Coronary artery (tissue), 2 donors: ENCODE measurements at regions not wholly inside any gene's neighbourhood (a gene's known extent, or its start where the extent isn't known, plus 50 kb on each side); places are given as distances from the start of the nearest gene placed in this dataset.

ENCODE experiments used
- DNase-seq: peaks from one replicate; pipeline ENCODE4 v3.0.0-alpha.2; 2017; ENCODE audit warnings: low spot score
- H3K27ac ChIP-seq, 2 donors: fragments of 200-600 bp; sonication (generic); one replicate each; pipeline ENCODE4 v1.5.1; 2016 to 2019
- H3K4me3 ChIP-seq: fragments of 200-600 bp; sonication (generic); 2 replicates; pipeline ENCODE4 v1.5.1; 2016; ENCODE audit warnings: mild to moderate bottlenecking, moderate library complexity
- TF ChIP-seq, protein P1 (sequence below): fragments of 200-600 bp; sonication (generic); IDR thresholded peaks from one replicate; pipeline ENCODE4 v1.5.1; 2019; ENCODE audit warnings: antibody characterized with exemption

DNA sequence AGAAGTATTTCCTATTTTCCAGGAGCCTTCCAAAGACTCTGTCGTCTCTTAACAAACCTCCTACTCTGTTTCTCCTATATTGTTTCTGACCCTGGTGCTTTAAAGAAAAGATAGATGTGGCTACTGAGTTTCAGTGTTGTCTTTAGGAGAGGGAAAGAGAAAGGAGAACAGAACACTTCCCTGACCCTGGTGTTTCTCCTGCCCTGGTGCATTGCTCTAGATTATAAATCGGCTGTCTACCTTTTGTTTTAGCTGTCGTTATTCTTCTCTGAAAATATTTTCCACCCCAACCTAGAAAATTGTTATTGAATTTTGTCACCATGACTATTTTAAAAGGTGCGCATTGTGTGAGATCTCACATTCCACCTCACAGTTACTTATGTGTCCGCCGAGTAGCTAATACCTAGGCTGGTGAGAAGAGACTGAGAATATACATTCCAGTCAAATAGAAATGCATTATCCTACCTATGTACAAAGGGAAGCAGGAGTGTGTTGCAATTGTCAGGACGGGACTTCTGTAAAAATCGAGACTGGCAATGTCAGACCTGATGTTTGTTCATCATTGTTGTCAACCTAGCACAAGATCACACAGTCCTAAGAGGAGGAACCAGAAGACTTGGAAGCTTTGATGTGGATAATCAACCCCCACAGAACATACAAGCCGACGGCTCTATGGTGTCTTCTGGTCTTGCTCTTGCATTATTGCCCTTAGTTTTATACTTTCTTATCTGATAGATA, 108.7 kb upstream of the SLC38A4 start:
- DNase-seq, result no peak
- Histone ChIP-seq H3K4me3 (no peak overlapping the region), H3K27ac (no peak overlapping the region)
- TF ChIP-seq, protein P1, sequence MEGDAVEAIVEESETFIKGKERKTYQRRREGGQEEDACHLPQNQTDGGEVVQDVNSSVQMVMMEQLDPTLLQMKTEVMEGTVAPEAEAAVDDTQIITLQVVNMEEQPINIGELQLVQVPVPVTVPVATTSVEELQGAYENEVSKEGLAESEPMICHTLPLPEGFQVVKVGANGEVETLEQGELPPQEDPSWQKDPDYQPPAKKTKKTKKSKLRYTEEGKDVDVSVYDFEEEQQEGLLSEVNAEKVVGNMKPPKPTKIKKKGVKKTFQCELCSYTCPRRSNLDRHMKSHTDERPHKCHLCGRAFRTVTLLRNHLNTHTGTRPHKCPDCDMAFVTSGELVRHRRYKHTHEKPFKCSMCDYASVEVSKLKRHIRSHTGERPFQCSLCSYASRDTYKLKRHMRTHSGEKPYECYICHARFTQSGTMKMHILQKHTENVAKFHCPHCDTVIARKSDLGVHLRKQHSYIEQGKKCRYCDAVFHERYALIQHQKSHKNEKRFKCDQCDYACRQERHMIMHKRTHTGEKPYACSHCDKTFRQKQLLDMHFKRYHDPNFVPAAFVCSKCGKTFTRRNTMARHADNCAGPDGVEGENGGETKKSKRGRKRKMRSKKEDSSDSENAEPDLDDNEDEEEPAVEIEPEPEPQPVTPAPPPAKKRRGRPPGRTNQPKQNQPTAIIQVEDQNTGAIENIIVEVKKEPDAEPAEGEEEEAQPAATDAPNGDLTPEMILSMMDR, result no peak

GRCh38 chr12:46935271-46935847, 109.6 kb upstream of the SLC38A4 start:
- TF ChIP-seq, protein P1, result no peak
- Histone ChIP-seq H3K27ac (no peak overlapping the region), H3K4me3 (no peak overlapping the region)
- no peak for DNase-seq

GRCh38 chr12:46936042-46936441, 110.2 kb upstream of the SLC38A4 start:
- Histone ChIP-seq H3K27ac (no peak overlapping the region), H3K4me3 (no peak overlapping the region)
- no peak for DNase-seq
- TF ChIP-seq, protein P1, result no peak

DNA sequence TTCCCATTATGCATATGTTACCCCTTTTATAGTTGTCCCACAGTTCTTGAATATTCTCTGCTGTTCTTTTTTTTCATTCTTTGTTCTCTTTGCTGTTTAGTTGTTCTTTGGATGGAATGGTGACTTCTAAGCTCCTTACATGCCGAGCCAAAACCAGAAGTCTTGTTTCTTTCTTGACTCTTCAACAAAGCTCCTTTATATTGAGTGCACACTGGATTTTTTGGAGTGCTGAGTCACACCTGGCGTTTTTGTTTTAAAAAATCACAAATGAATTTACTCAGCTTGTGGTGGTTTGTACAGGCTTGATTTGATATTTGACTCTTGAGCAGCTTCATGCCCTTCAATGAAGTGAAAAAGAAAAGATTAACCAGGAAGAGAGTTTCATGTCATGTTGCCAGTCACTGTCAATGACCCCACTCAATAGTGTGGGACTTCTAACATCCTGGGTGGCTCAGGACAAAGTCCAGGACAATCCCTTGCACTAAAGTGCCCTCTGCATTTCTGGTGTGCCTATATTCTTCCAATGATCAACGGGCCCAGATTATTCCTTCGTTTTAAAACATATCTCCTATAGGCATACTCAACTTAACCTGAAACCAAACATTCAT, 112.4 kb upstream of the SLC38A4 start:
- no peak for DNase-seq
- Histone ChIP-seq H3K4me3 (no peak overlapping the region), H3K27ac (no peak overlapping the region)
- TF ChIP-seq, protein P1, result no peak

- no peak overlapping the region for H3K27ac ChIP-seq
- TF ChIP-seq, protein P1, result no peak
- no peak for DNase-seq
- H3K4me3 ChIP-seq, result no peak overlapping the region
Observed at GRCh38 chr12:46941981-46942380, 116.2 kb upstream of the SLC38A4 start.

DNA sequence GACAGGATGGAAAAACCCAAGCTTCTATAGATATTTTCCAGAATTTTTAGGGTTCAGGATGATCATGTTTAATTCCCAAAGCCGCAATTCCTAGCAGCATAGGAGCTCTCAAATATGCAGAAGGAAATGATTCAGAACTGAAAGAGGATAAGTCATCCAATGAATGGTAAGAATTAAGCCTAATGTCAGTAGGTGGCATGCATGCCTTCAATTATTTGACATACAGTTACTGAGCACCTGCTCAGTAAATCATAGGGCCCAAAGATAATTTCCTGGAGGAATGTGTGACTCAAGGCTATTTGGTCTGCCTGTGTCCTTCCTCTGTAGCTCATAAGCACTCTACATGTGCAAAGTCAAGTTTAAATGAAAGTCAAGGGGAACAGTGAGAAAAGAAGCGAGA, 116.8 kb upstream of the SLC38A4 start:
- Histone ChIP-seq H3K27ac (no peak overlapping the region), H3K4me3 (no peak overlapping the region)
- no peak for DNase-seq
- TF ChIP-seq, protein P1, result no peak

- DNase-seq, result no peak
- TF ChIP-seq, protein P1, result no peak
Observed at GRCh38 chr12:46944088-46944487, 118.3 kb upstream of the SLC38A4 start.

More at GRCh38 chr12:46944088-46944487, 118.3 kb upstream of the SLC38A4 start:
- Histone ChIP-seq H3K4me3 (no peak overlapping the region), H3K27ac (no peak overlapping the region)
